Tibial nerve (tissue), 3 donors: ENCODE measurements at regions not wholly inside any gene's neighbourhood (a gene's known extent, or its start where the extent isn't known, plus 50 kb on each side); places are given as distances from the start of the nearest gene placed in this dataset.

ENCODE experiments used
- CTCF ChIP-seq, 5 experiments: fragments of 200-600 bp in 3 of 5; fragments of 450-650 bp in 2 of 5; sonication (generic) in 3 of 5; IDR thresholded peaks; one replicate each; pipeline ENCODE4 v1.5.1; 2016 to 2019; ENCODE audit warnings: antibody characterized with exemption in 5 of 5, mild to moderate bottlenecking in 3 of 5, moderate library complexity in 2 of 5
- POLR2A ChIP-seq, 2 donors: fragments of 450-650 bp; IDR thresholded peaks; one replicate each; pipeline ENCODE4 v1.6.1; 2017; ENCODE audit warnings: antibody characterized with exemption in 2 of 2, mild to moderate bottlenecking in 2 of 2, moderate library complexity in 2 of 2

- peak; percentile 54 to 84 (median 73) for TF ChIP-seq CTCF (IDR thresholded peaks at IDR 0.05)
- no peak for TF ChIP-seq POLR2A (IDR thresholded peaks at IDR 0.05)
These were observed 57.8 kb upstream of the RGPD5 start for GRCh38 chr2:109736177-109736827.
